Muscle of leg (tissue), 3 donors: ENCODE measurements at regions not wholly inside any gene's neighbourhood (a gene's known extent, or its start where the extent isn't known, plus 50 kb on each side); places are given as distances from the start of the nearest gene placed in this dataset.

ENCODE experiments used
- DNase-seq: peaks from one replicate; pipeline ENCODE4 v3.0.0; 2013
- H3K27ac ChIP-seq: one replicate; pipeline ENCODE4 v1.5.1; 2013; ENCODE audit warnings: mild to moderate bottlenecking, low read length, control low read depth
- H3K27me3 ChIP-seq: one replicate; pipeline ENCODE4 v1.6.1; 2013; ENCODE audit warnings: low read length; ENCODE audit not compliant: control insufficient read depth, insufficient read depth
- H3K36me3 ChIP-seq: one replicate; pipeline ENCODE4 v1.6.1; 2013; ENCODE audit warnings: low read length; ENCODE audit not compliant: control insufficient read depth, insufficient read depth
- H3K4me1 ChIP-seq: one replicate; pipeline ENCODE4 v1.6.1; 2013; ENCODE audit warnings: low read length; ENCODE audit not compliant: control insufficient read depth, insufficient read depth
- H3K4me3 ChIP-seq: one replicate; pipeline ENCODE4 v1.5.1; 2013; ENCODE audit warnings: low read length, control low read depth
- H3K9me3 ChIP-seq: replicated peaks from 2 replicates; pipeline ENCODE4 v1.6.1; 2013; ENCODE audit warnings: low read depth, low read length; ENCODE audit not compliant: control insufficient read depth
- WGBS: methylation state at CpG from one replicate; pipeline ENCODE4 v1.1.5; 2013; ENCODE audit warnings: missing lambda C conversion rate; ENCODE audit not compliant: insufficient coverage; 5-methylcytosine and 5-hydroxymethylcytosine counted together

DNA sequence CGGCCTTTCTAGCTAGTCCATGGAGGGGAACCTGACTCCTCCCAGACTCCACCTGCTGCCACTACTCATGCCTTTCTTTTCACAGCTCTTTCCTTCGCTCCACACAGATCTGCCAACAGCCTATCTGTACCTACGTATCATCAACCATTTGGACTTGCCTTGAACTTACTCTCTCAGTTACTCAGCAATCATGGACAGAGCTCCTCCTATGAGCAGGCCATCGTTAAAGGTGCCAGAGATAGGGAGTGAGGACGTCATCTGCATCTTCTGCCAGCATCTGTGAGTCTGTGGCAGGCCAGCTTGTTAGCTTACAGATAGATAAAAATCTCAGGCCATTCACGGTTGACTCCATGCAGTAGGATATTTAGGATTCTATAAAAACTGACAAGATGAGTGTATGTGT lies 162.9 kb upstream of the ZBED5 start:
- Histone ChIP-seq H3K9me3 (no peaks in the 10 kb centered on the region), H3K36me3 (no peaks in the 10 kb centered on the region), H3K27me3 (no peaks in the 10 kb centered on the region), H3K4me1 (no peaks in the 10 kb centered on the region), H3K4me3 (no peak overlapping the region), H3K27ac (no peak overlapping the region)
- no peak for DNase-seq
- 23% methylated on average over 4 of the region's 6 CpGs for WGBS

DNA sequence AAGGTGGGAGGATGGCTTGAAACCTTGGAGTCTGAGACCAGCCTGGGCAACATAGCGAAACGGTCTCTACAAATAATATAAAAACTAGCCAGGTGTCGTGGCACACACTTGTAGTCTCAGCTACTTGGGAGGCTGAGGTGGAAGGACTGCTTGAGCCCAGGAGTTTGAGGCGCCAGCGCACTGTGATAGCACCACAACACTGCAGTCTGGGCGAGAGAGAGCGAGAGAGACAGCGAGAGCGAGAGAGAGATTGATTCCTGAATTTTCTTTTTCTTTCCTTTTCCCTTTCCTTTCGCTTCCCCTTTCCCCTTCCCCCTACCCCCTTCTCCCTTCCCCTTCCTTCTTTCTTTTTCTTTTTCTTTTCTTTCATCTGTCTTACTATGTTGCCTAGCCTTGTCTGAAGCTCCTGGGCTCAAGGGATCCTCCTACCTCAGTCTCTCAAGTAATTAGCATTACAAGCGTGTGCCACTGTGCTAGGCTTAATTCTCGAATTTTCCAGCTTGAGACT lies 162.4 kb upstream of the ZBED5 start:
- 81% methylated on average over 10 of the region's 12 CpGs for WGBS
- H3K27me3 ChIP-seq, result no peaks in the 10 kb centered on the region
- no peaks in the 10 kb centered on the region for H3K9me3 ChIP-seq
- DNase-seq, result no peak
- H3K4me1 ChIP-seq, result no peaks in the 10 kb centered on the region
- H3K36me3 ChIP-seq, result no peaks in the 10 kb centered on the region
- H3K4me3 ChIP-seq, result no peak overlapping the region
- no peak overlapping the region for H3K27ac ChIP-seq

DNA sequence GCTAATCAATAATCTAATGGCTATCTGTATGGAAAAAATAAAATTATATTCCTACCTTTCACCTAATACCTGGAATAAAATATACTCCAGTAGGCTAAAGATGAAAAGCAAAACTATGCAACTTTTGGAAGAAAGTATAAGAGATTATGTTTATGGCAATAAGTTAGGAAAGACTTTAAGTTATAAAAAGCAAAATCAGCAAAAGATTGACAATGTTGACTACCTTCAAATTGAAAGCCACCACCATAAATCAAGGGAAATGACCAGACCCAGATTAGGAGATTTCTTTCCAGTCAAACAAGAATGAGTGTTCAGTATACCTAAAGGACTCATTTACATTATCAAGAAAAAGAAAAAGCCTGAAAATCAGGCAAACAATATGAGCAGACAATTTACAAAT lies 159.1 kb upstream of the ZBED5 start:
- H3K27me3 ChIP-seq, result no peaks in the 10 kb centered on the region
- DNase-seq, result no peak
- no peak overlapping the region for H3K27ac ChIP-seq
- no peaks in the 10 kb centered on the region for H3K9me3 ChIP-seq
- no peak overlapping the region for H3K4me3 ChIP-seq
- H3K36me3 ChIP-seq, result no peaks in the 10 kb centered on the region
- no peaks in the 10 kb centered on the region for H3K4me1 ChIP-seq

DNA sequence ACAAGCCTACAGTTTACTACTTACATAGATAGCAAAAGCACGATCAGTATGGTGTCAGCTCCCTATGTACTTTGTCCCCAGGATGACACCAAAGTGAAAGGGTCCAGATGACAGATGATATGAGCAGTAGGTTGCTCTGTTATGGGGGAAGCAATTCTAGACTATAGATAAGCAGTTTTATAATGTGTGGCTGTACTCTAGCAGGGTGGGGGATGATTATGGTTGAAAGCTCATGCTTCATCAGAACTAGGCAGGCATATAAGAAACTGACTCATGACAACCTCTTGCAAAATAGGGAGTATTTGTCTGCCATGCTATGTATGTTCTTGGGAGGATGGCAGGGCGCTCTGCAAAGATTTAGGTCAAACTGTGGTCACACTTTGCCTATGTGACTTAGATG lies 158.2 kb upstream of the ZBED5 start:
- DNase-seq, result no peak

DNA sequence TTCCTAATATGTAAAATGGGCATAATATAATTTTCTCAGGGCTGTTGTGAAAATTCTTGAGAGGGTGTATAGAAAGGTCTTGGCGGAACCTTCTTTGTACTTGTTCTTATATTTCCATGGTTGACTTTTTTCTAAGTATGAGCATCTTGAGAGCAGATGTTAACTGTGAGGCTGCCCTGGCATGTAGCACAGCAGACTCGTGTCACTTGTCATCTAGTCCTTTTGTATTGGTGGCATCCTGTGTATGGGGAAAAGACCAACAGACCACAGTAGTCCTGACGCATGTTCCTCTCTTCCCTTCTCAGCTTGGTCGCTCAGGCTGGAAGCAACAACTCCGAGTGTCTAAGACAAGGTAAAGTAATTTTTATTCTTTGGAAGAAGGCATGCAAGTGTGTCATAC lies 153.8 kb upstream of the ZBED5 start:
- Histone ChIP-seq H3K4me3 (no peak overlapping the region), H3K27ac (no peak overlapping the region), H3K4me1 (no peaks in the 10 kb centered on the region), H3K27me3 (peaks cover 10% of the 10 kb centered on the region), H3K36me3 (no peaks in the 10 kb centered on the region), H3K9me3 (no peaks in the 10 kb centered on the region)
- WGBS, result 17% methylated on average over 1 of the region's 5 CpGs
- no peak for DNase-seq

More for the DNA sequence above, 158.2 kb upstream of the ZBED5 start:
- no peaks in the 10 kb centered on the region for H3K9me3 ChIP-seq
- 92% methylated on average over 1 of the region's 2 CpGs for whole genome bisulfite sequencing
- no peak overlapping the region for H3K27ac ChIP-seq
- H3K27me3 ChIP-seq, result no peaks in the 10 kb centered on the region
- no peak overlapping the region for H3K4me3 ChIP-seq
- H3K4me1 ChIP-seq, result no peaks in the 10 kb centered on the region
- no peaks in the 10 kb centered on the region for H3K36me3 ChIP-seq

DNA sequence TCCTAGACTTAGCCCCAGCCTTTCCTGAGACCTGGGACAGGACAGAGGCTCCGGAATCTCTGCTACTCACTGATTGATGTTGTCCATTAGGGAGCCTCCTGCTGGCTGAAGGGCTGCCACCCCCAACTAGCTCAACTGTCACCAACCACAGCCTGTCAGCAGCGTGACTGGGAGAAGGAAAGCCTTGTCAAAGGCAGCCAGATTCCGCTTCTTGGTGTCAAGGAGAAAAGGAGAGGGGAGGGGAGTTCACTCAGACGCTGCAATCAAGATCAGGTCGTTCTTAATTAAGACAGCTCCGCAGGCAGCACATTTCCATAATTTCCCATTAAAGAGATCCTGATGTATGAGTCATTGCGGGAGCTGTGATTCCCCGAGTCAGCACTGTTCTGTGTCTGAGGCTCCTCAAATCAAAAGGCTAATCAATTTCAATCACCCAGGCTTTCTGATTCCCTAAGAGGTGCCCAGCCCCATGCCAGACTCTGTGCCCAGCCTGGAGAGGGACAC lies 152.8 kb upstream of the ZBED5 start:
- H3K9me3 ChIP-seq, result no peaks in the 10 kb centered on the region
- peaks cover 10% of the 10 kb centered on the region for H3K27me3 ChIP-seq
- no peaks in the 10 kb centered on the region for H3K36me3 ChIP-seq
- H3K27ac ChIP-seq, result no peak overlapping the region
- no peaks in the 10 kb centered on the region for H3K4me1 ChIP-seq
- no CpG with 5 or more reads among the region's 8 CpGs for WGBS
- no peak overlapping the region for H3K4me3 ChIP-seq
- peak; percentile 27 for DNase-seq

DNA sequence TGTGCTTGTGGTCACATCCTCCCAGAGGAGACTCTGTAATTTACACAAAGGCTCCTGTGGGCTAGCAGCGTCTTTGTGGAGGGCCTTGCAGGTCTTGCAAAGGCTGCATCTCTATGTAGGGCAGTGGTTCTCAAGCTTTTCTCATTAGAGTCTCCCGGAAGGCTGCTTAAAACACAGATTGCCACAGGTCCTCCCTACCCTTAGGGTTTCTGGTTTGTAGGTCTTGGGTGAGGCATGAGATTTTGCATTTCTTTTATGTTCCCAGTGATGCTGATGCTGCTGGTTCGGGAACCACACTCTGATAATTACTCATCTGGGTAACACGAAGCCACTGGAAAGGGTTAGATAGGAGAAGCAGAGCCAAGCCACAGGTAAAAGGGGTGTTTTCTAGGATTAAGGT lies 151.3 kb upstream of the ZBED5 start:
- no peaks in the 10 kb centered on the region for H3K4me1 ChIP-seq
- H3K27ac ChIP-seq, result no peak overlapping the region
- H3K9me3 ChIP-seq, result no peaks in the 10 kb centered on the region
- H3K27me3 ChIP-seq, result peaks cover 12% of the 10 kb centered on the region
- no peak for DNase-seq
- WGBS, result 75% methylated on average over 1 of the region's 4 CpGs
- H3K36me3 ChIP-seq, result no peaks in the 10 kb centered on the region
- H3K4me3 ChIP-seq, result no peak overlapping the region

DNA sequence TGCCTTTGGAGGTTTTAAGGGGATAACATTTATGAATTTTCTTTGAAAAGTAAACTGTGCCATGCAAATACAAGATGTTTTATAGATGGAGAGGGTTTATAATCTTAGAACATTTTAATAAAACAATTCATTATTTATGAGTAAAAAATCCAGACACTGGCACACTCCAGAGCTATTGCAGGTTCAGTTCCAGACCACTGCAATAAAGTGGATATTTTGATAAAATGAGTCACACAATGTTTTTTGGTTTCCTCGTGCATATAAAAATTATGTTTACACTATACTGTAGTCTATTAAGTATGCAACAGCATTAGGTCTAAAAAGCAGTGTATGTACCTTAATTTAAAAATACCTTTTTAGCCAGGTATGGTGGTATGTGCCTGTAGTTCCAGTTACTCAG lies 146.2 kb upstream of the ZBED5 start:
- no peaks in the 10 kb centered on the region for H3K9me3 ChIP-seq
- WGBS, result no CpG with 5 or more reads among the region's 1 CpG
- no peak for DNase-seq

DNA sequence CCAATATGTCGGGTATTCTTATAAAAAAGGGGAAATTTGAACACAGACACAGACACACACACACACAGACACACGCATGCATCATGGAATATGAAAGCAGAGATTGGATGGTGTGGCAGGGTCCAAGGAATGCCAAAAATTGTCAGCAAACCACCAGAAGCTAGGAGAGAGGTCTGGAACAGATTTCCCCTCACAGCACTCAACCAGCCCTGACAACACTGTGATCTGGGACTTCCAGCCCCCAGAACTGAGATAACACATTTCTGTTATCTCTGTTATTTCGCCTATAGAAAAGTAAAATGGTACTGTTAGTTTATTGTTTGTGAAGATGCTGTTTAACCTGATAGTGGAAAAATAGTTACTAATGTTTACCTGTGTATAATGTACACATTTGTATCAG lies 145.4 kb upstream of the ZBED5 start:
- no peak for DNase-seq
- H3K27me3 ChIP-seq, result peaks cover 11% of the 10 kb centered on the region
- H3K4me1 ChIP-seq, result no peaks in the 10 kb centered on the region
- WGBS, result no CpG with 5 or more reads among the region's 3 CpGs
- no peak overlapping the region for H3K4me3 ChIP-seq
- H3K36me3 ChIP-seq, result no peaks in the 10 kb centered on the region
- no peaks in the 10 kb centered on the region for H3K9me3 ChIP-seq
- no peak overlapping the region for H3K27ac ChIP-seq

More for the DNA sequence above, 146.2 kb upstream of the ZBED5 start:
- Histone ChIP-seq H3K4me3 (no peak overlapping the region), H3K4me1 (no peaks in the 10 kb centered on the region), H3K27me3 (peaks cover 13% of the 10 kb centered on the region), H3K27ac (no peak overlapping the region), H3K36me3 (no peaks in the 10 kb centered on the region)

DNA sequence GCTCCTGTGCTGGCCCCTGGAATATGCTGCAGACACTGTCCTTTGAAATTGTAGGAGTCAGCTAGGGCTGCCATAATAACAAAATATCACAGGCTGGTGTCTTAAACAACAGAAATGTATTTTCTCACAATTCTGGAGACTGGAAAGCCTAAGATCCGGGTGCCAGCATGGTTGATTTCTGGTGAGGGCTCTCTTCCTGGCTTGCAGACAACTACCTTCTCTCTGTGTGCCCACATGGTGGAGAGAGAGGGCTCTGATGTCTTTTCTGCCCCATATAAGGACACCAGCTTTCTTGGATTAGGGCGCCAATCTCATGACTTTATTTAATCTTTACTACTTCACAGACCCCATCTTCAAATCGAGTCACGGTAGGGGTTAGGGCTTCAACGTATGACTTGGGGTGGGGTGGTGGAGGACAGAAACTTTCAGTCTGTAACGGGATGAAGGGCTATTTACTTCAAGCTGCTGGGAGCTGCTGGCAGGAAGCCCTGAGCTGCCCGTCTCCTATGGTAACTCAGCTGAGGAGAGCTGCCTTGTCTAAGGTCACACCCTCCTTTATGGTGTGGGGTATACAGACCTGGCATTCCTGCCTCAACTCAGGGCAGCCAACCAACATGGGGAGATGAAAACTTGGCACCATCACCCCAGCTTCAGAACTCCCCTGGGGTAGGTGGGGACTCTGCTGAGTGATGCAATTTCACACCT lies 142.9 kb upstream of the ZBED5 start:
- peaks cover 11% of the 10 kb centered on the region for H3K27me3 ChIP-seq

DNA sequence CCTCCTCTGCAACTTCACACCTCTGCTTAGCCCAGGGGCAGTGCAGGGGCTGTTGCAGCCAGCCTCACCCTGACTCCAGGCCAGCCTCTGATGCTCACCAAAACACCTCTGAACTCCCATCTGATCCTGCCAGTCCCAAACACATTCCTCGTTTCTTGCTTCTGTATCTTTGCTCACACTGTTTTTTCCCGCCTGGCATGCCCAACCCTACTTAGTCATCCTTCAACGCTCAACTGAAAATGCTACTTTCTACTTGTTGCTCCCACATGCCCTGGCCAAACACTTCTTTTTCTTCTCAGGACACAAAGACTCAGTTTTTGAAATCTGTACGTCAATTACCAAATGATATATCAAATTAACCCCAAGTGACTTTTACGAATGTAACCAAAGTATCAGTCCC lies 140.8 kb upstream of the ZBED5 start:
- H3K27me3 ChIP-seq, result peaks cover 9% of the 10 kb centered on the region
- DNase-seq, result no peak
- WGBS, result 72% methylated on average over 3 of the region's 5 CpGs

More for the DNA sequence above, 142.9 kb upstream of the ZBED5 start:
- Histone ChIP-seq H3K4me1 (no peaks in the 10 kb centered on the region), H3K27ac (no peak overlapping the region), H3K9me3 (no peaks in the 10 kb centered on the region), H3K4me3 (no peak overlapping the region), H3K36me3 (no peaks in the 10 kb centered on the region)
- WGBS, result no CpG with 5 or more reads among the region's 7 CpGs
- DNase-seq, result no peak

More for the DNA sequence above, 140.8 kb upstream of the ZBED5 start:
- Histone ChIP-seq H3K4me1 (no peaks in the 10 kb centered on the region), H3K9me3 (no peaks in the 10 kb centered on the region), H3K27ac (no peak overlapping the region), H3K36me3 (no peaks in the 10 kb centered on the region), H3K4me3 (no peak overlapping the region)
